ENCODE measurements at regions not wholly inside any gene's neighbourhood (a gene's known extent, or its start where the extent isn't known, plus 50 kb on each side); places are given as distances from the start of the nearest gene placed in this dataset.

GRCh38 chr5:124446120-124446519, 300.3 kb downstream of the ZNF608 start:
- TF ChIP-seq EZH2 (IDR thresholded peaks at IDR 0.05; ENCODE audit: borderline replicate concordance, insufficient read depth, low read depth, low read length, poor library complexity, severe bottlenecking): no peak
- TF ChIP-seq, protein P1, sequence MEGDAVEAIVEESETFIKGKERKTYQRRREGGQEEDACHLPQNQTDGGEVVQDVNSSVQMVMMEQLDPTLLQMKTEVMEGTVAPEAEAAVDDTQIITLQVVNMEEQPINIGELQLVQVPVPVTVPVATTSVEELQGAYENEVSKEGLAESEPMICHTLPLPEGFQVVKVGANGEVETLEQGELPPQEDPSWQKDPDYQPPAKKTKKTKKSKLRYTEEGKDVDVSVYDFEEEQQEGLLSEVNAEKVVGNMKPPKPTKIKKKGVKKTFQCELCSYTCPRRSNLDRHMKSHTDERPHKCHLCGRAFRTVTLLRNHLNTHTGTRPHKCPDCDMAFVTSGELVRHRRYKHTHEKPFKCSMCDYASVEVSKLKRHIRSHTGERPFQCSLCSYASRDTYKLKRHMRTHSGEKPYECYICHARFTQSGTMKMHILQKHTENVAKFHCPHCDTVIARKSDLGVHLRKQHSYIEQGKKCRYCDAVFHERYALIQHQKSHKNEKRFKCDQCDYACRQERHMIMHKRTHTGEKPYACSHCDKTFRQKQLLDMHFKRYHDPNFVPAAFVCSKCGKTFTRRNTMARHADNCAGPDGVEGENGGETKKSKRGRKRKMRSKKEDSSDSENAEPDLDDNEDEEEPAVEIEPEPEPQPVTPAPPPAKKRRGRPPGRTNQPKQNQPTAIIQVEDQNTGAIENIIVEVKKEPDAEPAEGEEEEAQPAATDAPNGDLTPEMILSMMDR (IDR thresholded peaks at IDR 0.05): no peak
